Urinary bladder (tissue), 3 donors: ENCODE measurements at regions not wholly inside any gene's neighbourhood (a gene's known extent, or its start where the extent isn't known, plus 50 kb on each side); places are given as distances from the start of the nearest gene placed in this dataset.

Experiments used
- DNase-seq: peaks from one replicate; pipeline ENCODE4 v3.0.0-alpha.2; 2015; ENCODE audit errors: extremely low spot score
- H3K27ac ChIP-seq: one replicate; pipeline ENCODE4 v1.5.1; 2013; ENCODE audit warnings: low read depth, mild to moderate bottlenecking, moderate library complexity
- H3K36me3 ChIP-seq: one replicate; pipeline ENCODE4 v1.6.1; 2013; ENCODE audit warnings: mild to moderate bottlenecking, moderate library complexity; ENCODE audit not compliant: insufficient read depth
- H3K4me1 ChIP-seq: one replicate; pipeline ENCODE4 v1.6.1; 2013; ENCODE audit warnings: mild to moderate bottlenecking, moderate library complexity; ENCODE audit not compliant: insufficient read depth
- H3K4me3 ChIP-seq: one replicate; pipeline ENCODE4 v1.5.1; 2013; ENCODE audit warnings: low read depth, low read length
- WGBS: extraction: QIAGEN DNeasy Blood & Tissue Kit; methylation state at CpG from one replicate; pipeline ENCODE4 v1.1.7; 2013; 5-methylcytosine and 5-hydroxymethylcytosine counted together
- donor health status: healthy with polysubstance abuse.
- donor health status: healthy.

DNA sequence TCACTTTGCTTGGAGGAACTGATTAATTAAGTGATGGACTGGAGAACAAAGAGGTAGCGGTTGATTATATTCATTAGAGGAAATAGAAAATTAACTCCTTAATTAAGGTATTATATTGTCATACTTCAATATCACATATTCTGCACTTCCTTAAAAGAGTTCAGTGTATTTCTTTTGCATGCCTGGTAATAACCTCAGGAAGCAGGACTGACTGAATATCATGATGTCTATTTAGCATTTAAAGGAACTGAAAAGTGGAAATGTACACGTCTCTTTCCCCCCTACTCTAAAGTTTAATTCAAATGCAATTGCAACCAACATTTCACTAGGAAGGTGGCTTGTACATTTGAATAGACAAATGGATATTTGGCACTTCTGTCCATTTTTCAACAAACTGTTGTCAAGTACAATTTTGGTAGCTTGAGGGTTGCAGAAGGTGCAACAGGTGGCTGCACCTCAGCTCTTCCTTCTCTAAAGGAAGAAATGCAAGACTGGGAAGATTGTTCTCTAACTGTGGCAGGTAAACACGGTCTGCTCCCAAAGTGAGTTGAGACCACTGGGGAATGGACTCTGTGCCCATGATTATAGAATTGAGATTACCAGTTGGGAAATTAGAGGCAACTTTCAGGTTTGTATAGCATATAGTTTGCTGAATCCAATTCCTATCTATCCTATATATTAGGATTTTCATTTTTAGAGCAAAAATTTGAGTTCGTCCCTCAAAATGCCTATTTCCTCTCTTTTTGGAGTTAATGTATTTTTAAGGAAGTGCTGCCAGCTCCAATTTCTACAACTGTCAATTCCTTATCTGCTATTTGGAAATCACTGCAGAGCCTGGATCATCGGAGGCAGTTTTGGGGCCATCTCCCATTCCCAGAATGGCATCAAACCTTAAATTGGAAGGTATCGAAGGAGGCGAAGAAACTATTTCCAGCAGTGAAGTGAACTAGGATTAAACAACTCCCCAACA is 98.9 kb upstream of the TAF11L2 start:
- Histone ChIP-seq H3K27ac (no peak overlapping the region), H3K4me1 (no peaks in the 10 kb centered on the region), H3K4me3 (no peak overlapping the region), H3K36me3 (peaks cover 1% of the 10 kb centered on the region)
- WGBS = 81% methylated on average over 7 of the region's 7 CpGs
- DNase-seq = no peak

DNA sequence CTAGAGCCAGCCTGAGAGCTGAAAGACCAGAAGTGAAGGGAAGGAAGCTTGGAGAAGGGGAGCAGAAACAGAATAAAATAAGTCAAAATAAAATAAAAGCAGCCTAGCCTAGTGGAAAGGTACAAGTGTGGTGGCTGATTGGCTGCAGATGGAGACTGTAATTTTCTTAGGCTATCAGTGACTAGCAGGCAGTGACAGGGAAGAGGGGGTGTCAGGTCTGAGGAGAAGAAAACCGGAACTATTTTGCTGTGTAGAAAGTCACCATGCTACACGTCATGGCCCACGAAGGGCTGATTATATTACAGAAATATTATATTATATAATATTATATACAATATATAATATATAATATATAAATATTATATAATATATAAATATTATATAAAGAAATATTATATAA is 98.1 kb upstream of the TAF11L2 start:
- 88% methylated on average over 3 of the region's 3 CpGs for WGBS

DNA sequence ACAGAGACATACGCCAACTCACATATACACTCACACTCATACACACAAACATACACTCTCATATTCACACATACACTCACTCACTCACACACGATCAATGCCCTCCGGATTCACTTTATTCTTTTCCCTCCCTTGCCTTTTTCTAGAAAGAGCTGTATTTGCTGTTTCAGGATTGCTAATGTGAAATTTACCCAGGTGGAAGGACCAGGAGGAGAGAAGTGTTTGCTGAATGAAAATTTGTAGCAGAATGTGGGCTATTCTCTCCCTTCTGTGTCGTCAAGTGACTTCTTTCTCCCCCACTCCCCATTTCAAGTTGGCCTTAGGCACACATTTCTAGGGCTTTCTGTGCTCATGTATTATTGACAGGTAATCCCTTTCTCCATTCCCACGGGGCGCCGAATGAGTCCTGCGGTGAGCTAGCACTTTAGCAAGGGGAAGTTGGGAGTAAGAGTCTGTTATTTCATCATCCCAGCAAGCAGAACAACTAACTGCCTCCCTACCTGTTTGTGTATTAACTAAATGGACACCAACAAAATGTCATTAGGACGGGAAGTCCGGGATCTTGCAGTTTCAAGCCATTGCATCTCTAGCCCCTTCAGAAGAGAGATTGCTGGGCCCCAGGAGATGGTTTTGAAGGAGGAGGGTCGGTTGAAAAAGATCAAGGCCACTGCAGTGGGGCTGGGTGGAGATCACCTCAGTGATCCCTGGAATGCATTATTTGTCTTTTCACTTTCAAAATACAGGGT is 97.1 kb upstream of the TAF11L2 start:
- H3K4me3 ChIP-seq = no peak overlapping the region
- no peaks in the 10 kb centered on the region for H3K4me1 ChIP-seq
- 75% methylated on average over 11 of the region's 11 CpGs for WGBS
- H3K27ac ChIP-seq = no peak overlapping the region
- DNase-seq = no peak
- peaks cover 1% of the 10 kb centered on the region for H3K36me3 ChIP-seq

More for the DNA sequence above, 98.1 kb upstream of the TAF11L2 start:
- peaks cover 1% of the 10 kb centered on the region for H3K36me3 ChIP-seq
- H3K27ac ChIP-seq = no peak overlapping the region
- DNase-seq = no peak
- no peaks in the 10 kb centered on the region for H3K4me1 ChIP-seq
- no peak overlapping the region for H3K4me3 ChIP-seq

DNA sequence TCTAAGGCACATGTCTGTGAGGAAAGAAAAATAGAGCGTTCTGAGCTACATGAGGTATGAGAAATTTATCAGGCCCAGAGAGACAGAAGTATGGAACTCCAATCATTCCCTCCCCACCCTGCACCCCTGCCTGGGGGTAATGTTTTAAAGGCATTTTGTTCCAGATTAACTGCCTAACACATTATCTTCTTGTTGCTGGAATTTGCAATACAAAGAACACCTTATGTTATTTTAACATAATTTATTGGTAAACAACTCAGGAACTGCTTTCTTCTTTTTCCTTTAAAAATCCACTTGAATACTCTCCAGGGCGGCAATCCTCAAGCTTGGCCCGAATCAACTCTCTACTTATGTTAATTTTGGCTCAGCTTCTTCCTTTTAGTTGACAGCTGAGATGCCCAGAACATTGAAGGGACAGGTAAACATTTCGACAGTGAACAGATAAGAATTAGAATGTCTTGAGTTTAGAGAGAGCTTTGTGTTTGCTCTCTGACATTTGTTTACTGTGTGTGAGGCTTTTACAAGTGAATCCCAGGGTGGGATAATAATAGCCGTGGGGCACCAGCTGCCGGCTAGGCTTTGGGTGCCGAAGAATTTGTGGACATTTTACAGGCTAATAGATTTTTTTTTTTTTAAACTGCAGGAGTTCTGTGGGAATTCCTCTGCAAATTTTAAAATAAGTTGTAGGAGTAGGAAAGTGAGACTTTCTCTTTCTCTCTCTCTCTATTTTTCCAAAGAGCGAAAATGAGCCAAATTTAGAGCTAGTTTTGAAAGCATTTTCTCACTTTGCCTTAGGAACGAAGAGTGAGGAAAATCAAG is 96.4 kb upstream of the TAF11L2 start:
- Histone ChIP-seq H3K4me3 (no peak overlapping the region), H3K4me1 (no peaks in the 10 kb centered on the region), H3K27ac (no peak overlapping the region), H3K36me3 (peaks cover 1% of the 10 kb centered on the region)
- WGBS = 22% methylated on average over 9 of the region's 9 CpGs
- DNase-seq = no peak

DNA sequence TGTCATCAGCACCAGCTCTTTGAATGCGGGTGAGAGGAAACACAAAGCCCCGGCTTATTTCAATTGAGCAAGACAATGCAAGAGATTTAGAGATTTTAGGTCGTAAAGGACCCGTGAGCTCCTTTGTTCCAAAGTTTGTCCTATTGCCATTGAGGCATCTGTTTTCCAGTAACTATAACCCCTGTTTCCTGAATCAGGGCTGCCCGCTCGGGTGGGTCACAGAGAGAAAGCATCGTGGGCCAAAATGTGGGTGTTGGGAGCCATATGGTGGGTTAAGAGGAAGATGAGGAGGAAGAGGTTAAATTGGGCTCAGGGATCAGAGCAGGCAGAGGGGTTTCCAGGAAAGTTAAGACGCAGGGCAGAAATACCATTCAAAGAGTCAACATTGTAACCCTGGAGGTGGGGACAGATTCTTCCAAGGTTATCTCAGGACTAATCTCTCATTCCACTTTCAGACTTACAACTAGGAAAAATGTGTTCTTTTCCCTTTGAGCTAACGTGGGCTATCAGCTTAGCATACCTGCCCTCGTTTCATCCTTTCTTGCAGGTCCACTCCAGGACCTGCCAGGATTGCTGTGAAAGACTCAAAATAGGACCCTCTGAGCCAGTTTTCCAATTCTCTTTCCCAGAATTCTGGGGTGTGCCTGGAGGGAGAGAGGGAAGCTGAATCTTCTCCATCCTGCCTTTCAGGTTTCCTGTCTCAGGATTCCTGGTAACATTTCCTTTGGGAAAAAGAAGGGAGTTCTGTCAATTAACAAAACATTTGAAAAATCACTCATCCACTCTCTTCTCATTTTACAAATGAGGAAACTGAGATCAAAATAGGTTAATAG is 95.5 kb upstream of the TAF11L2 start:
- H3K36me3 ChIP-seq = peaks cover 1% of the 10 kb centered on the region
- no peak overlapping the region for H3K27ac ChIP-seq
- H3K4me1 ChIP-seq = no peaks in the 10 kb centered on the region
- H3K4me3 ChIP-seq = no peak overlapping the region
- DNase-seq = no peak
- 38% methylated on average over 10 of the region's 10 CpGs for WGBS

DNA sequence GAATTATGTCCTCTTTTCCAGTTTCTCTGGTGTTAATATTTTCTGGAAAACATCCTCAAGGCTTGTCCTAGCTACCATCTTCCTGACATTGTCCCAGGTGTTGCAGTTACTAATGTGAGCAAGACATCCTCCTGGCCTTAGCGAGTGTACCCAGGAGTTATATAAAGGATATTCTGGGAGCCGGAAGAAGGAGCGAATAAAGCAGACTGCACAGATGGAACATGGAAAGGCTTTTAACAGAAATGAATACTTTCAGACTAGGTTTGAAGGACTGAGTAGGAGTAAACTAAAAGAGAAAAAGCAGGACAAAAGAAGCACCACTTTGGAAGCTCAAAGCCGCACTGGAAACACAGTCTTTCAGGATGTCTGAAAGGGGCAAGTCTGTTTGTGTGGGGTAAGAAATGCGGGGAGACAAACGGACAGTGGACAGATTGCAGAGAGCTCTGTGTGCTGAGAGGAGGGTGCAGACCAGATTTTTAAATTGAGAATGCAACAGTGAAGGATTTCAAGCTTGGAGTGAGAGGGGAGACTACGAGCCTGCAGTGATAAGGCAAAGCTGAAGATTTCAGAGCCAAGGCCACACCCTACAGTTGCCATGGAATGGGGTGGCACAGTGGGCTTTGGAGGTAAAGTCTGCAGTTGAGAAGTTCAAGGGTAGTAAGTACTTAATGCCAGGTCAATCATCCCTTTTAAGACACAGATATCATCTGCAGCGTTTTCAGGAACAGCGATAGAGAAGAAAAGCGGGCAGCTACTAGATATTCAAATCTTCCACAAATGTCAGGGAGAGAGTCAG is 94.1 kb upstream of the TAF11L2 start:
- Histone ChIP-seq H3K4me1 (no peaks in the 10 kb centered on the region), H3K36me3 (no peaks in the 10 kb centered on the region), H3K27ac (no peak overlapping the region), H3K4me3 (no peak overlapping the region)
- WGBS = 65% methylated on average over 10 of the region's 10 CpGs
- DNase-seq = no peak

DNA sequence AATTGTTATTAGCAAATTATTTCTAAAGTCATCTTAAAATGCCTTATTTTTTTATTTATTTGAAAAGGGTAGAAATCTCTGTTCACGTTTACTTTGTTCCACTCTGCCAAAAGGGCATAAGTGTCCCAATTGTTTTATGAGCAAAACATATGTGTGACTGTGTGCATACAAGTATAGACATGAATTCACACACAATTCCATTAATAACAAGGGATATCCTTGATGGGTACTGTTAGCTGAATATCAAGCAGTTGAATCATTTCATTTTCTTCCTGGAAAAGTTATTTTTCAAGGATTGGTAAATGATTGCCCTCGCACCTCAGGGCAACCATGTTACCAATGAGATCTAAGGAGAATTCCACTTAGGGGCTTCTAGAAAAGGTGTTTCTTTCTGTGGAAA is 92.1 kb upstream of the TAF11L2 start:
- Histone ChIP-seq H3K27ac (no peak overlapping the region), H3K4me1 (no peaks in the 10 kb centered on the region), H3K4me3 (no peak overlapping the region), H3K36me3 (no peaks in the 10 kb centered on the region)
- 87% methylated on average over 2 of the region's 2 CpGs for WGBS
- DNase-seq = no peak

DNA sequence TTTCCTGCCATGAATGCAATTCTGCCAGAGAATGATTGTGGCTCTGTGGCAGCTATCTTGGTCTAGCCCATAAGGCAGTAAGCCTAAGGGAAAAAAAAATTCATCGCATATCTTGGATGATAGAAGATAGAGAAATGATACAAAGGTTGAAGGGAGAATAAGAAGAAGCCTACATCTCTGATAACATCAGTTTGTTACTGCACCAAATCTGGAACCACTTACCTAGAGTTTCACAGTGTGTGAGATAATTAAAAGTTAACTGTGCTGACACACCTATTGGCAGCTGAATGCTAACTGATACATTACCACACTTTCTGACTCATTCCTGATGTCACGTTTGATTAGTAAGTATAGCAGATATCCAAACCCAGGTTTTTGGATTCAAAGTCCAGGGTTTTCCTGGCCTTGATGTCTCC is 91.6 kb upstream of the TAF11L2 start:
- no peak overlapping the region for H3K4me3 ChIP-seq
- 82% methylated on average over 2 of the region's 2 CpGs for WGBS
- H3K27ac ChIP-seq = no peak overlapping the region
- H3K4me1 ChIP-seq = no peaks in the 10 kb centered on the region
- no peak for DNase-seq
- H3K36me3 ChIP-seq = no peaks in the 10 kb centered on the region

DNA sequence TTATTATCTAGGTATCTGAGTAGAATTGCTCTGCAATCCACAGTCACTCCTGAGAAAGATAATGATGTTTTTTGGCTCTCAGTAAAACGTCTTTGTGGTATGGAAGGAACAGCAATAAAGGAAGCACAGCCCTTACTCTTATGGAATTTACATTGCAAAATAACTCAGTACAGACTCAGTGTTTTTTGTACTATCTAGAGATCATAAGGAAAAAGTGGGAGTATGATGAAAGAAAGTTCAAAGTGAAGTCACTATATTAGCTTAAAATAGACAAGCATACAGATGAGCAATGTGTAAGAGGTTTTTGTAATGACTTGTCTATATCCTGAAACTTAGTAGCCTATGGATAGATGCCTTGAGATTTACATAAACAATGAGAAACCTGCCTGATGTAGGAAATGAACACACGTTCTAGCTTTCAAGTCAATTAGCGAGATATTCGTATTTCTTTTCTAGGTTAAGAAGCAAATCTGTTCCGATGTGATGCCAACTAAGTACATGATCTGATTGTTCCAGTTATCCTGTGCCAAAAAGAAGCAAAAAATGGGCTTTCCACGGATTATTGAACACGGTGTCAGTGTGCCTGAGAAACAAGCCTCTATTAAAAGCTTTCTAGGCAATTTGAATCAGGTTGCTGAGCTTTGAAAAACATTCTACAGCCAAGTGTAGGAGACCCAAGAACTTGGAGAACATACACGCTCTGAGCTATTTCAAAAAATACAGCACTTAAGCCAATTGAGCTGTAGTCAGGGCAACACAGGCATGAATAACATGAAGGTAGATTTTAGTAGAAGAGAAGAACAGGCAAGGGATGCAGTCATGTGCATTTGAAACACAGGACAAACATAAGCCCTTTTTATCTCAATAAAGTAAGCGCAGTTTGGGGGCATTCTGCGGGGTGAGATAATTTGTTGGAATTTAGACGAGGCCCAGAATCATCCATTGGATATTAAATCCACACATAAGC is 86.3 kb upstream of the TAF11L2 start:
- Histone ChIP-seq H3K4me3 (no peak overlapping the region), H3K4me1 (no peaks in the 10 kb centered on the region), H3K27ac (no peak overlapping the region), H3K36me3 (no peaks in the 10 kb centered on the region)
- no peak for DNase-seq
- WGBS = 74% methylated on average over 11 of the region's 11 CpGs

DNA sequence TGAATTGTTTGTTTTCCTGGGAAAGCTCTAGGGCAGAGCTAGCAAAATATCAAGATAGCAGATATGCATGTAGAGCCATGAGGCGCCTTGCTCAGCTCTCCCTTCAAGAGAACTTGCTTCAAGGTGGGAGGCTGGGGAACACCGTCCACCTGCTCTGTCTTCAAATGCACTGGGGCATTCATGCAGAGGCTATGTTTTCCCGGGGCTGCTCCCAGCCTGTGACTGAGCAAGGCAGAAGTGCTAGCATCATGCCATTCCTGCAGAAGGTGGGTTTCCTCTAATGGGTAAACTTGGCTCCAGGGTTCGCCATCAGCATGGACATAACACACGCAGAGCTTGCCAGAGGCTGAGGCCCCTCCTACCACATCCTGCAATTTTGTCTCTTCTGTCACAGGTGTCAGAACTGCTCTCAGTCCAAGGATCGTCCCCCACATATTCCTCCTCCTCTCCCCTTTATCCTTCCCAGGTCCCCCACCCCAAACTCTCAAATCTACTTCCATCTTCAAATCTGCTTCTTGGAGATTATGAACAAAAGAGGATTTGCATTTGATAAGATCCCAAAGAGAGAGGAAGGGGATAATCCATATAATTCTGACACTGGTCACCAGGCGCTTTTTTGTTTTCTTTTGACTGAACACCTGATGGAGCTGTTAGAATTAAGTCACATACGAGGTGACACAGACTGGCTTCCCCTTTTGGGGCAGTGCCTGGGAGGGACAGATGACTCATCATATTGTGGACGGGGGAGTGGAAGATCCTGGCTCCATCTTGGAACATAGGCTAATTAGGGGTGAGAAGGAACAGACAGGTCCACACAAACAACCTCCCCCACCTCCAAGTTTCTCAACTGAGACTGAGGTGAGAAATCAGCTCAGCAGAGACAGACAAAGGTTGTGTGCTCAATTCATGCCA is 85.0 kb upstream of the TAF11L2 start:
- H3K4me1 ChIP-seq = no peaks in the 10 kb centered on the region
- DNase-seq = no peak
- 70% methylated on average over 9 of the region's 9 CpGs for WGBS

DNA sequence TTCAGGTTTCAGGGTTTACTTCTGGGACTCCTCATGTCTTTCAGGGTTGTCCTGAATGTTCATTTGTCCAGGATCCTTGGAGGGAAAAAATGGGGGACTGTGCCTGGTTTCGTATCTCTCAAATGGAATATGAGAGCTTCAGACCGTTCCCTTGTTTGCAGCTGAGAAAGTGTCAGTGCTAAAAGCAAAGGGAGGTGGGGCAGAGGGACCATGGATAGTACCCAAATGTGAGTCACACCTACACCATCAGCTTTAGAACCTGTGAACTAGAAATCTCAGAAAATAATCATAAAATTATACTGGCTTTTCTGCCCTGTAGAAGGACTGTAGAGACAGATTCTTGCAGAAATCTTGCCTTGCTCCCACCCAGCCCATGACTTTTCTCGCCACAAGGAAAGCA is 84.3 kb upstream of the TAF11L2 start:
- H3K4me1 ChIP-seq = no peaks in the 10 kb centered on the region
- DNase-seq = no peak
- WGBS = 90% methylated on average over 3 of the region's 3 CpGs
- no peak overlapping the region for H3K27ac ChIP-seq
- no peaks in the 10 kb centered on the region for H3K36me3 ChIP-seq
- H3K4me3 ChIP-seq = no peak overlapping the region

More for the DNA sequence above, 85.0 kb upstream of the TAF11L2 start:
- Histone ChIP-seq H3K27ac (no peak overlapping the region), H3K36me3 (no peaks in the 10 kb centered on the region), H3K4me3 (no peak overlapping the region)
